H1 (cell line): ENCODE measurements at regions not wholly inside any gene's neighbourhood (a gene's known extent, or its start where the extent isn't known, plus 50 kb on each side); places are given as distances from the start of the nearest gene placed in this dataset.

Experiments used
- CTCF ChIP-seq, 3 experiments: IDR thresholded peaks; 1 replicate in 2 of 3; 2 replicates in 1 of 3; pipeline versions ENCODE4 v1.5.1 to v1.6.1; 2011; ENCODE audit warnings: low read length in 3 of 3, mild to moderate bottlenecking in 3 of 3, inconsistent platforms in 2 of 3, low read depth in 1 of 3, moderate library complexity in 1 of 3; ENCODE audit not compliant: insufficient read depth in 1 of 3; ENCODE audit errors: control extremely low read depth in 1 of 3
- E2F6 ChIP-seq: IDR thresholded peaks from 2 replicates; pipeline ENCODE4 v1.6.1; 2012; ENCODE audit warnings: inconsistent platforms
- EZH2 ChIP-seq: fragments of 200-600 bp; sonication (generic); IDR thresholded peaks from 2 replicates; pipeline ENCODE4 v1.7.1; 2012; ENCODE audit warnings: low read depth, mild to moderate bottlenecking, moderate library complexity, low read length, inconsistent platforms; ENCODE audit not compliant: severe bottlenecking
- KDM1A ChIP-seq: fragments of 200-600, 300-600 bp; sonication (generic); IDR thresholded peaks from 2 replicates; pipeline ENCODE4 v1.7.1; 2016; ENCODE audit warnings: mild to moderate bottlenecking, low read length, borderline replicate concordance
- MAX ChIP-seq: IDR thresholded peaks from 2 replicates; pipeline ENCODE4 v1.6.1; 2012; ENCODE audit warnings: inconsistent platforms

GRCh38 chr3:31448882-31449243 lies 83.9 kb upstream of the STT3B start:
- TF ChIP-seq CTCF (IDR thresholded peaks at IDR 0.05; ENCODE audit: control extremely low read depth in 1 of 3, insufficient read depth in 1 of 3, low read depth in 1 of 3, low read length in 3 of 3), result no peak
- TF ChIP-seq MAX, result no peak
- no peak for TF ChIP-seq EZH2
- TF ChIP-seq E2F6, result no peak
- TF ChIP-seq KDM1A, result no peak
